Neural cell (in vitro differentiated cells): ENCODE measurements at regions not wholly inside any gene's neighbourhood (a gene's known extent, or its start where the extent isn't known, plus 50 kb on each side); places are given as distances from the start of the nearest gene placed in this dataset.

Experiments used
- H2AFZ ChIP-seq: fragments of 200-600, 300-800 bp; sonication (generic), shearing (Covaris generic); 2 replicates; pipeline ENCODE4 v1.6.0; 2014; ENCODE audit warnings: low read depth, mild to moderate bottlenecking, antibody characterized with exemption, low read length, moderate library complexity
- H3F3A ChIP-seq: fragments of 200-600 bp; shearing (Covaris generic); 2 replicates; pipeline ENCODE4 v1.6.1; 2016; ENCODE audit warnings: mild to moderate bottlenecking, moderate library complexity, mixed read lengths, antibody characterized with exemption, low read length; ENCODE audit not compliant: insufficient read depth, poor library complexity, severe bottlenecking
- H3K27ac ChIP-seq: fragments of 200-600, 300-800 bp; sonication (generic), shearing (Covaris generic); 2 replicates; pipeline ENCODE4 v1.5.1; 2014; ENCODE audit warnings: mild to moderate bottlenecking, low read length, moderate library complexity
- H3K27me3 ChIP-seq: fragments of 300-800, 200-600 bp; sonication (generic), shearing (Covaris generic); 2 replicates; pipeline ENCODE4 v1.6.0; 2014; ENCODE audit warnings: mild to moderate bottlenecking, low read depth, low read length, moderate library complexity; ENCODE audit not compliant: insufficient read depth
- H3K36me3 ChIP-seq: fragments of 300-800, 200-600 bp; sonication (generic), shearing (Covaris generic); 2 replicates; pipeline ENCODE4 v1.5.1; 2014; ENCODE audit warnings: mild to moderate bottlenecking, antibody characterized with exemption, low read length, moderate library complexity; ENCODE audit not compliant: insufficient read depth
- H3K4me2 ChIP-seq: fragments of 300-800, 200-600 bp; sonication (generic), shearing (Covaris generic); 2 replicates; pipeline ENCODE4 v1.6.0; 2014; ENCODE audit warnings: mild to moderate bottlenecking, low read length
- H3K4me3 ChIP-seq: fragments of 300-800, 200-600 bp; sonication (generic), shearing (Covaris generic); 2 replicates; pipeline ENCODE4 v1.5.1; 2014; ENCODE audit warnings: mild to moderate bottlenecking, low read length, moderate library complexity
- H3K79me2 ChIP-seq: fragments of 200-600 bp; shearing (Covaris generic); replicated peaks from 2 replicates; pipeline ENCODE4 v1.6.0; 2014; ENCODE audit warnings: mild to moderate bottlenecking, low read length, moderate library complexity; ENCODE audit not compliant: insufficient read depth
- H3K9ac ChIP-seq: fragments of 300-800, 200-600 bp; sonication (generic), shearing (Covaris generic); 2 replicates; pipeline ENCODE4 v1.6.1; 2016; ENCODE audit warnings: mild to moderate bottlenecking, low read length, mixed read lengths
- H3K9me2 ChIP-seq: fragments of 200-600 bp; shearing (Covaris generic); 2 replicates; pipeline ENCODE4 v1.6.1; 2016; ENCODE audit warnings: mild to moderate bottlenecking, low read length, mixed read lengths; ENCODE audit not compliant: insufficient read depth
- H3K9me3 ChIP-seq: fragments of 200-600, 300-800 bp; sonication (generic), shearing (Covaris generic); 2 replicates; pipeline ENCODE4 v1.6.1; 2016; ENCODE audit warnings: mild to moderate bottlenecking, mixed run types, low read length, moderate library complexity, mixed read lengths
- H4K20me1 ChIP-seq: fragments of 200-600 bp; shearing (Covaris generic); 2 replicates; pipeline ENCODE4 v1.6.1; 2016; ENCODE audit warnings: mild to moderate bottlenecking, mixed run types; ENCODE audit not compliant: insufficient read depth
- CTCF ChIP-seq: fragments of 450-650 bp; IDR thresholded peaks from 2 replicates; pipeline ENCODE4 v1.5.1; 2014; ENCODE audit warnings: antibody characterized with exemption, mild to moderate bottlenecking, moderate library complexity; ENCODE audit not compliant: poor library complexity, severe bottlenecking
- EP300 ChIP-seq: fragments of 450-650 bp; conservative IDR thresholded peaks from 2 replicates; pipeline ENCODE4 v1.6.1; 2014; ENCODE audit warnings: antibody characterized with exemption, mild to moderate bottlenecking, moderate library complexity; ENCODE audit not compliant: poor library complexity, severe bottlenecking
- EZH2 ChIP-seq: fragments of 200-600, 300-800 bp; shearing (Covaris generic), sonication (generic); IDR thresholded peaks from 2 replicates; pipeline ENCODE4 v1.6.1; 2014; ENCODE audit warnings: antibody characterized with exemption, low read length, borderline replicate concordance, mild to moderate bottlenecking; ENCODE audit not compliant: insufficient read depth, poor library complexity, severe bottlenecking
- MXI1 ChIP-seq: fragments of 450-650 bp; conservative IDR thresholded peaks from 2 replicates; pipeline ENCODE4 v1.6.1; 2014; ENCODE audit warnings: antibody characterized with exemption, mild to moderate bottlenecking; ENCODE audit not compliant: poor library complexity, severe bottlenecking
- POLR2AphosphoS5 ChIP-seq: IDR thresholded peaks from 2 replicates; pipeline ENCODE4 v1.6.1; 2012
- RAD21 ChIP-seq: fragments of 450-650 bp; conservative IDR thresholded peaks from 2 replicates; pipeline ENCODE4 v1.6.1; 2014; ENCODE audit warnings: antibody characterized with exemption, mild to moderate bottlenecking, moderate library complexity
- REST ChIP-seq: IDR thresholded peaks from 2 replicates; pipeline ENCODE4 v1.6.1; 2012; ENCODE audit warnings: borderline replicate concordance
- SMC3 ChIP-seq: fragments of 450-650 bp; conservative IDR thresholded peaks from 2 replicates; pipeline ENCODE4 v1.6.1; 2014; ENCODE audit warnings: antibody characterized with exemption, mild to moderate bottlenecking, moderate library complexity; ENCODE audit not compliant: poor library complexity
- TAF1 ChIP-seq: IDR thresholded peaks from 2 replicates; pipeline ENCODE4 v1.6.1; 2012; ENCODE audit warnings: low read depth

- Histone ChIP-seq H3K9me3 (no peaks in the 10 kb centered on the region), H3K9me2 (no peaks in the 10 kb centered on the region), H3F3A (no peaks in the 10 kb centered on the region), H3K36me3 (no peaks in the 10 kb centered on the region), H3K4me3 (no peak overlapping the region), H3K9ac (no peak overlapping the region), H2AFZ (no peak overlapping the region), H3K27me3 (no peaks in the 10 kb centered on the region), H3K27ac (no peak overlapping the region), H3K4me2 (no peak overlapping the region), H4K20me1 (no peaks in the 10 kb centered on the region), H3K79me2 (no peaks in the 10 kb centered on the region)
- TF ChIP-seq MXI1 (no peak), TAF1 (no peak), SMC3 (no peak), POLR2AphosphoS5 (no peak), EZH2 (no peak), CTCF (no peak), REST (no peak), EP300 (no peak), RAD21 (no peak)
Measured at GRCh38 chr17:71938340-71939010, 182.3 kb upstream of the SOX9 start.

DNA sequence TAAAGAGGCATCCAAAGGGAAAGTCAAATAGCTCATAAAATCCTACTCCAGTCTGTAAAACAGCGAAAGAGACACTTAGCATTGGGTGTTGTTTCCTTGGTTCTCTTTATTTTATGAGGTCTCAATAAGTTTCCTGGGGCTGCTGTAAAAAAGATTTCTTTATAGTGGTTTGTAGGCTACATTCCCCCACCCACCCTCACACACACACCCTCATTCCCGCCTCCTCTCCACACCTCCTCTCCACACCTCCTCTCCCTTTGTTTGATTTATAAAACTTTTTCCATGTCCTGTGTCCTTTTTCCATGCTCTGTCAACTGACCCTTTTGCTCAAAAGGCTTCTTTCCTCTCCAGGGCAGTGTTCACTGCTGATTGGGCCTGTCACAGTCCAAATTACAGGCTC is 178.9 kb upstream of the SOX9 start:
- H3K9me2 ChIP-seq: no peaks in the 10 kb centered on the region

More for the DNA sequence above, 178.9 kb upstream of the SOX9 start:
- Histone ChIP-seq H3K27me3 (no peaks in the 10 kb centered on the region), H2AFZ (no peak overlapping the region), H3K9me3 (peaks cover 3% of the 10 kb centered on the region), H3K36me3 (no peaks in the 10 kb centered on the region), H3K4me3 (no peak overlapping the region), H3K4me2 (no peak overlapping the region), H3K9ac (no peak overlapping the region), H3F3A (no peaks in the 10 kb centered on the region), H3K79me2 (no peaks in the 10 kb centered on the region), H4K20me1 (no peaks in the 10 kb centered on the region), H3K27ac (no peak overlapping the region)
- TF ChIP-seq REST (no peak), EZH2 (no peak), SMC3 (no peak), EP300 (no peak), POLR2AphosphoS5 (no peak), TAF1 (no peak), MXI1 (no peak)
